ENCODE measurements at regions not wholly inside any gene's neighbourhood (a gene's known extent, or its start where the extent isn't known, plus 50 kb on each side); places are given as distances from the start of the nearest gene placed in this dataset.

DNA sequence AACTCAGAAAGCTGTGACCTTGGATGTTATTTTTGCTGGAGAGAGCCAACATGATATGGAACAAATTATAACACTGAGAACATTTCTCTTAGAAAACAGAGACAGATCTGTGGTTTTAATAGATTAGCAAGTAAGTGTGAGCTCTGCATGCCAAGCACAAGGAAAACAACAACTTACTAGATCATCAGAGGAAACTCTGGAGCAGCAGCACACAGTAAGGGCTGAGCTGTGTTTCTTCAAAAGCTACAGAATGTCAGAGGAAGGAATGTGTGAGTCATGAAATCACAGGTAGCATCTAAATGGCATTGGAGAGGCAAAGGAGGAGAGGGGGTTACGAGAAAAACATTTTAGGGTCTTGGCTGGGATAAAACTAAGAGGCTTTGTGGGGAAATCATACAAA lies 283.4 kb upstream of the FZD8 start:
- no peak overlapping the region for H2BK15ac ChIP-seq (ENCODE audit: low read length)
- no peaks in the 10 kb centered on the region for H3K9me3 ChIP-seq (ENCODE audit: insufficient read depth in 2 of 2, low read depth in 1 of 2, low read length in 1 of 2)
- no peak overlapping the region for H4K91ac ChIP-seq (replicated peaks; ENCODE audit: insufficient read length, low read length)
- H3K18ac ChIP-seq (ENCODE audit: extremely low read depth, low read length), result no peak overlapping the region
- no peak overlapping the region for H2AFZ ChIP-seq (ENCODE audit: low read length)
- H3K36me3 ChIP-seq (ENCODE audit: control insufficient read depth in 2 of 4, insufficient read depth in 4 of 4, low read length in 3 of 4), result no peaks in the 10 kb centered on the region
- ChIA-PET POLR2A (ENCODE audit: partially characterized antibody) (interaction anchor here (0.7 kb wide), 2 partner anchors 309 to 563 kb away, joined by 4 read pairs; no protein-coding TSS in a partner anchor), CTCF (ENCODE audit: partially characterized antibody) (no interaction called here)
- no peak overlapping the region for H2BK12ac ChIP-seq (ENCODE audit: low read depth, low read length)
- H3K79me2 ChIP-seq (ENCODE audit: control insufficient read depth in 1 of 2, insufficient read depth in 2 of 2, low read length in 2 of 2), result no peaks in the 10 kb centered on the region
- H3K23ac ChIP-seq (ENCODE audit: insufficient read length), result no peak overlapping the region
- DNase-seq (ENCODE audit: low read depth in 1 of 2, low spot score in 2 of 2), result no peak
- H3K56ac ChIP-seq (replicated peaks; ENCODE audit: insufficient read length, low read depth, low read length), result no peak overlapping the region
- no peak overlapping the region for H2AK5ac ChIP-seq (ENCODE audit: low read depth, low read length)
- H2BK5ac ChIP-seq (ENCODE audit: low read depth, low read length), result no peak overlapping the region
- H3K79me1 ChIP-seq (ENCODE audit: low read depth, low read length), result no peaks in the 10 kb centered on the region
- H3K27ac ChIP-seq (ENCODE audit: low read depth, low read length), result no peak overlapping the region
- H3K9ac ChIP-seq (replicated peaks in 1 of 4; ENCODE audit: extremely low read depth in 1 of 4, low read depth in 3 of 4, low read length in 3 of 4), result no peak overlapping the region
- H4K20me1 ChIP-seq (replicated peaks in 1 of 2; ENCODE audit: control insufficient read depth in 1 of 2, insufficient read depth in 2 of 2, low read length in 2 of 2), result no peaks in the 10 kb centered on the region
- H3K4me3 ChIP-seq (ENCODE audit: extremely low read depth in 1 of 4, insufficient read depth in 2 of 4, low read depth in 3 of 4, low read length in 4 of 4), result no peak overlapping the region
- no peak overlapping the region for H4K8ac ChIP-seq (ENCODE audit: extremely low read depth, insufficient read depth, low read length)
- TF ChIP-seq SP1 (IDR thresholded peaks at IDR 0.05; ENCODE audit: low read depth, low read length) (0 out of 2 replicates have a peak, but pooled peaks have one; percentile 36), SP2 (IDR thresholded peaks at IDR 0.05; ENCODE audit: low read length) (no peak), JUND (IDR thresholded peaks at IDR 0.05; ENCODE audit: low read length) (peak; percentile 83), GABPA (IDR thresholded peaks at IDR 0.05; ENCODE audit: borderline replicate concordance, insufficient read depth, low read length) (no peak), TEAD4 (IDR thresholded peaks at IDR 0.05; ENCODE audit: low read depth, low read length) (0 out of 2 replicates have a peak, but pooled peaks have one; percentile 51)
- no peak overlapping the region for H3K4ac ChIP-seq (replicated peaks; ENCODE audit: insufficient read length, low read depth, low read length)
- H2BK120ac ChIP-seq (replicated peaks; ENCODE audit: low read depth, low read length), result no peak overlapping the region
- H3K4me1 ChIP-seq (replicated peaks in 1 of 4; ENCODE audit: control insufficient read depth in 3 of 4, insufficient read depth in 4 of 4, low read length in 3 of 4), result peaks cover 0 to 10% (median 3%) of the 10 kb centered on the region in 4 experiments; a peak in 4 of 7 replicates
- WGBS, 2 experiments (ENCODE audit: extremely low coverage in 1 of 2, insufficient coverage in 1 of 2, insufficient read length in 1 of 2, insufficient replicate concordance in 2 of 2, low coverage in 1 of 2, low lambda C conversion rate in 2 of 2, missing lambda C conversion rate in 1 of 2), result 33% methylated on average over 1 of the region's 1 CpG; no CpG with 5 or more reads in 1 of the 2 experiments
- no peak overlapping the region for H4K5ac ChIP-seq (ENCODE audit: insufficient read length, low read depth, low read length)
- no peaks in the 10 kb centered on the region for H3K27me3 ChIP-seq (replicated peaks in 1 of 4; ENCODE audit: control insufficient read depth in 3 of 4, extremely low read depth in 1 of 4, insufficient read depth in 3 of 4, low read length in 3 of 4)
- no peak overlapping the region for H3K4me2 ChIP-seq (ENCODE audit: insufficient read depth in 1 of 2, low read depth in 2 of 2, low read length in 2 of 2)
- H3K23me2 ChIP-seq (ENCODE audit: low read depth, low read length), result no peaks in the 10 kb centered on the region
- no peak overlapping the region for H2BK20ac ChIP-seq (ENCODE audit: low read length)
- peak; percentile 7 for FAIRE-seq
- no peak overlapping the region for H3K14ac ChIP-seq (ENCODE audit: insufficient read length)
